GM21360 (cell line): ENCODE measurements at regions not wholly inside any gene's neighbourhood (a gene's known extent, or its start where the extent isn't known, plus 50 kb on each side); places are given as distances from the start of the nearest gene placed in this dataset.

Source experiments
- ATAC-seq: cut with Tn5 transposase; IDR thresholded peaks from one replicate; pipeline ENCODE4 v1.9.1; 2021; ENCODE audit warnings: mild to moderate bottlenecking, moderate library complexity; ENCODE audit not compliant: unreplicated experiment

- no peak for ATAC-seq
Measured at GRCh38 chr9:90311811-90312210, 330.8 kb downstream of the DIRAS2 start.

- ATAC-seq: no peak
Measured at GRCh38 chr9:90322296-90322695, 320.3 kb downstream of the DIRAS2 start.

DNA sequence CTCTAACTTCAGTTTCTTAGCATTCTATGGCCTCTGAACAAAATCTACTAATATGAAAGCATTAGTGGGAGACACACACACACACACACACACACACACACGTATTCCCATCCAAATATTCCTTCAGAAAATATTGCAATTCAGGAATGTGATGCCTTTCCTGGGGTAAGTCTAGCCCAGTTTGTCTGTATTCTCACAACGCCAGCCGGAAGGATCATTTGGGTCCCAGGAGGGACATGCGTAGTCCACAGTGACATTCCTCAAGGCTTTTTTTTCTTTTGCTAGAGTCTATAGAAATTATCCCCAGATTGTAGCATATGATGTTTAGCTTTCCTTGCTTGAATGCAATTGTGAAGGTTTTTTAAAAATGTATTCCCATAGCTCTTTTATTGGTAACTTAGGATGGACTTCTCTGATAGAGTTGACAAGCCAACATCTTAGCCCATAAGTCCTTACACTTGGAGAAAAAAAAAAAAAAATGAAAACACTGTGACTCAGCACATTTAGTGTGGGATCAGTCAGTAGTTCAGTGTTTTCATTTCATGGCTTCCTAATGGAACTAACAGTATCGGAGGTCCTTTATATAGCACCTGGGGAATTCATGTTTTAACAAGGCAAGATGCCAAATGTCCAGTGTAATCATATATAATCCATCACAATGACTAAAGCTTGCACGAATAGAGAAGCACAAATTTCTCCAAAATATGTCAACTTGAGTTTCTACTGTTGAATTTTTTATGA lies 316.5 kb downstream of the DIRAS2 start:
- no peak for ATAC-seq

- no peak for ATAC-seq
Measured at GRCh38 chr9:90330231-90330630, 312.4 kb downstream of the DIRAS2 start.

DNA sequence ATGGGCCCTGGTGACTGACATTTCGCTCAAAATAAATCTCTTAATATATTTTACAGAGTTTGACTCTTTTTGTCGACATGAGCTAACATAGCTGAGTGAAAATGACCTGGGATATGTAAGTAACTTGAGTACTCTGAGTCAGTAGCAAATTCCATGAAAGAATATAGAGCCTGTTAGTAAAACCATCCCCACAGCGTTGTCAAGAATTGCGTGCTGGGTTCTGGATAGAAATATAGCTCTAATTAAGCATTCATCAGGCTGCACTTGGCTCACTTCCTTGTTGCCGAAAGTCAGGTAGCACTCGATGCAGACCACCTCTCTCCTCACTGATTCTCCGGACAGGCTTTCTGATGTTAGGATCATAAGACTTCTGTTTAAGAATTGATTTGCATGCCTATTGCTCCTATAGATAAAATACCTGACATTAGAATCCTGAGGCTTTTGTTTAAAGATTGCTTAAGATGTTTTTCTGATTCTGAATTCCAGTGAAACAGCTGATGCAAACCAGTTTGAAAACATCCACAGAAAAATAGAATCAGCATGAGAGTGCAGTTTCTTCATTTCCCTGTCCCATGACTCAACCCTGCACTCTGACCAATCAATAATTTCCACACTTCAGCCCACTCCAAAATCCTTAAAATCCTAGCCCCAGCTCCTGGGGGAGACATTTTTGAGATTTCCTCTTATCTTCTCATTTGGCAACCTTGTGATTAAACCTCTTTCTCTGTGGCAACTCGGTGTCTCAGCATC lies 310.6 kb downstream of the DIRAS2 start:
- no peak for ATAC-seq

DNA sequence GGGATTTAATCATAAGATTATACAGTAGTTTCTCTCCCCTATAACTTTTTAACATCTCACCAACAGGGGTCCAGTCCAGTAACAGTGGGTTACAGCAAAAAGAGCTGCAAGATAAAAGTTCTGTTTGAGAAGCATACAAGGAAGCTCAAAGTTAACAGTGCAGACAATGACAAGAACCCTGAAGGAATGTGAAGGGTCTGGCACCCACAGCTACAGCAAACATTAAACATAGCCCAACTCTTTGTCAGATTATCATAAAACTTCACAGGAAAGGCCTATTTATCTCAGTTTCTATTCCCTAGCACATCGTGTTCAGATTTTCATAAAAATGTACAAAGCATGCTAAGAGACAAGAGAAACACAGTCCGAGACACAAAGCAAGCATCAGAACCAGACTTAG lies 309.4 kb downstream of the DIRAS2 start:
- no peak for ATAC-seq

DNA sequence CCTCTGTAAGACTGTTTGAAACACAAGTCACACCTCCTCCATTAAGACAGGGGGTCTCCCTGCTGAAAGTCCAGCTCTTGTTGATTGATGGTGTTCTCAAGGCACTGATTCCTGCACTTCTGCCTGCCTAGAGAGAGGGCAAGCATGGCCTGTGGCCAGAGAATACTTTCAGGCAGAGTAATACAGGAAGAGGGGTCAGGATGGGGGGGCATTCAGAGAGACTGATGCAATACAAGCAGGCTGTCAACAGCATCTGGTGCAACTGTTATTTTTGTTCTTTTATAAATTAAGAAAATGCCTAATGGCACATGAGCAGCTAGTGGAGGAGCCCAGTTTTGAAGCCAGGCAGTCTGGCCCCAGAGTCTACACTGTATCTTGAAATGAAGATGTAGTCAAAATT lies 302.2 kb downstream of the DIRAS2 start:
- no peak for ATAC-seq

DNA sequence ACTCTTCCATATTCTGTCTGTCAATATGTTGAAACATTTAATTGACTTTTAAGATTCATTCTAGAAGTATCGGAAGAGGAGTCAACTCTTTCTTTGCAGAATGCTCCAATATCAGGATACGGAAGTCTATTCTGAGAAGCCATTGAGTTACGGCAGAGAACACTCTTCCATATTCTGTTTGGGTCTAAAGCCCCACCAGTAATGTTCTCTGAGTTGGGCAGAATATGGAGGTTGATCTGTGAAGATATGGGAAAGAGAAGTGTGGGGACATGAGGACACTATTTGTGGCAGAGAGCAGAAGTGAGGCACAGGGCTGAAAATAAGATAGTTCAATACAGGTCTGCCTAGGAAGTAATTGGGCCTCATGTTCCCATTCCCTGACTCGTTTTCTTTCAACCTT lies 300.0 kb downstream of the DIRAS2 start:
- no peak for ATAC-seq

- no peak for ATAC-seq
Measured at GRCh38 chr9:90343366-90343765, 299.3 kb downstream of the DIRAS2 start.

- ATAC-seq: no peak
Measured at GRCh38 chr9:90343991-90344390, 298.6 kb downstream of the DIRAS2 start.

GRCh38 chr9:90365666-90366065 lies 277.0 kb downstream of the DIRAS2 start:
- ATAC-seq: no peak

- ATAC-seq: no peak
Measured at GRCh38 chr9:90368241-90368640, 274.4 kb downstream of the DIRAS2 start.

- no peak for ATAC-seq
Measured at GRCh38 chr9:90368928-90369327, 273.7 kb downstream of the DIRAS2 start.

DNA sequence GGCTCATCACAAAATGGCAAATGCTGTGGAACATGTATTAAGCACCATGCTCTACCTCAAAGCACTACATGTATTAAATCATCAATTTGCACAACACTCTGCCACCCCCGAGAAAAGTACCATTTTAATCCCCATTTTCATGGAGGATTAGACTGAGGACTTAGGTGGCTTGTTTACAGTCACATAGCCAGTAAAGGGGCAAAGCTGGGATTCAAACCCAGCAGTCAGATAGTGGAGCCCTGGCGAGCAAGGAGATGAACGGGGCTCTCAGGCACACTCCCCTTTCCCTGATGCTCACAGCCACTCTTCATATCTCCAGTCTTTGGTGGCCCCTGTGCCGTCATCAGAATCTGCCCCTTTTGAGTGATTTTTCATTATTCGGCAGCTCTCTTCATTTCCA lies 262.9 kb downstream of the DIRAS2 start:
- ATAC-seq: no peak

- ATAC-seq: no peak
Measured at GRCh38 chr9:90385146-90385545, 257.5 kb downstream of the DIRAS2 start.

DNA sequence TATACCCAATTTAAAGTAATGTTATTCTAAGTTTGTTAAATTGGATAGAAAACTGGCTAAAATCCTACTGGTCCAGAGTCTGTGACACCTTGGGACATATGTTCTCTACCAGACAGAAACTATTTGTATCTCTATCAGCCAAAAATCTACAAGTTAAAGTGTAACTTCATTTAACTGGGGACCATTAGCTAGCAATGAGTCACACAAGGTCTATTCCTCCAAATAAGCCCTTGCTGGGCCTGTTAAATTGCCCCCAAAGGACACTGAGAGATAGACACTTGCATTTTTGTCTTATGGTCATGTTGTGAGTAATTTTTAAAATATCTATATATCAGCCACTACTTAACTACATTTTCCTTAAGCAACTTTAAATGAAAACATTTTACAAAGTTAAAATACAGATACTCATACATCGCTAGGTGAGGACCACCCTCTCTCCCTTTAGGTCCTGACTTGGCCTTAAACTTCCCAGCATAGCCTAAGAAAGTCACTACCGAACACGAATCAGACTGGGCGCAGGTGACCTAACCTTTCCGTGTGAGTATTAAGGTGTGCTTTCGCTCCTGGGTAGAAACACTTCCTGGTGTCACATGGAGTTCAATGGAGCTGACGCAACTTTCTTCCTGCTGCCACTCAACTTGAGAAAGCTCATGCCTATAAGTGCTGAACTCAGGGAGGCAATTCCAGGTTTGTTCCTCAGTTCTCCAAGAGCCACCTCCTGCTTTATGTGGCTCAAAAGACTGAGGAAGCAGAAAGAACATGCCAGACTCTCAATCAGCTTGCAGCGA lies 249.1 kb downstream of the DIRAS2 start:
- no peak for ATAC-seq

GRCh38 chr9:90394871-90395270 lies 247.8 kb downstream of the DIRAS2 start:
- ATAC-seq: no peak

- no peak for ATAC-seq
Measured at GRCh38 chr9:90400091-90400490, 242.5 kb downstream of the DIRAS2 start.

- ATAC-seq: no peak
Measured at GRCh38 chr9:90408659-90409058, 234.0 kb downstream of the DIRAS2 start.

GRCh38 chr9:90419221-90419851 lies 223.3 kb downstream of the DIRAS2 start:
- no peak for ATAC-seq

DNA sequence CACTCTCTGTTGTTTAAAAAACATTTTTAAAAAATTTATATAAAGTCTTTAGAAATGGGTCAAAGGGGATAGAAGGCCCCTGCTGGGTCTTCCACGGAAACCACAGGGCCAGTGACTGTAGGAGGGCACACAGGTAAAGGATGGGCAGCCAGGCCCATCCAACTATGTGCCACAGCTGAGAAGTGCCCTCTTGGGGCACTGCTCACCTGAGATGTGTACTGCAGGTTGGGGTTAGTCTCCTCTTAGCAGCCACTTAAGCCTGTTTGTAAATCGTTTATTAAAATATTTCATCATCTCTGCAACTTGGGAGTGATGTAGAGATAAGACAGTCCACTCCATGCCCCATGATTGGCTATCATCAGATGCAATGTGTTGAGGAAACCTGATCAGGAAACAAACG lies 222.4 kb downstream of the DIRAS2 start:
- ATAC-seq: no peak
